ENCODE measurements at regions not wholly inside any gene's neighbourhood (a gene's known extent, or its start where the extent isn't known, plus 50 kb on each side); places are given as distances from the start of the nearest gene placed in this dataset.
A peak's percentile ranks its signal among the peaks of the same experiment; 100 is the strongest.

- no peak for TF ChIP-seq CTCF (IDR thresholded peaks at IDR 0.05; ENCODE audit: low read depth, low read length)
- no peak for DNase-seq (ENCODE audit: extremely low read depth, low read depth)
Observed at GRCh38 chr9:85158512-85158911, 489.0 kb downstream of the NTRK2 start.

- no peak for TF ChIP-seq CTCF (IDR thresholded peaks at IDR 0.05; ENCODE audit: low read depth, low read length)
- DNase-seq (ENCODE audit: extremely low read depth, low read depth): no peak
Observed at GRCh38 chr9:85157772-85158171, 488.2 kb downstream of the NTRK2 start.

GRCh38 chr9:85156652-85157051 lies 487.1 kb downstream of the NTRK2 start:
- DNase-seq (ENCODE audit: extremely low read depth, low read depth): no peak
- no peak for TF ChIP-seq CTCF (IDR thresholded peaks at IDR 0.05; ENCODE audit: low read depth, low read length)

- no peak for TF ChIP-seq CTCF (IDR thresholded peaks at IDR 0.05; ENCODE audit: low read depth, low read length)
- peak; percentile 3 for DNase-seq (ENCODE audit: extremely low read depth, low read depth)
Observed at GRCh38 chr9:85155352-85155751, 485.8 kb downstream of the NTRK2 start.

- TF ChIP-seq CTCF (IDR thresholded peaks at IDR 0.05; ENCODE audit: low read depth, low read length): no peak
- DNase-seq (ENCODE audit: extremely low read depth, low read depth): no peak
Observed at GRCh38 chr9:85151741-85152140, 482.2 kb downstream of the NTRK2 start.

GRCh38 chr9:85151162-85151561 lies 481.6 kb downstream of the NTRK2 start:
- DNase-seq (ENCODE audit: extremely low read depth, low read depth): no peak
- TF ChIP-seq CTCF (IDR thresholded peaks at IDR 0.05; ENCODE audit: low read depth, low read length): no peak

GRCh38 chr9:85147046-85147640 lies 477.6 kb downstream of the NTRK2 start:
- no peak for TF ChIP-seq CTCF (IDR thresholded peaks at IDR 0.05; ENCODE audit: low read depth, low read length)
- DNase-seq (ENCODE audit: extremely low read depth, low read depth): no peak

All from AG09319 (cell line).